ENCODE measurements at regions not wholly inside any gene's neighbourhood (a gene's known extent, or its start where the extent isn't known, plus 50 kb on each side); places are given as distances from the start of the nearest gene placed in this dataset.

DNA sequence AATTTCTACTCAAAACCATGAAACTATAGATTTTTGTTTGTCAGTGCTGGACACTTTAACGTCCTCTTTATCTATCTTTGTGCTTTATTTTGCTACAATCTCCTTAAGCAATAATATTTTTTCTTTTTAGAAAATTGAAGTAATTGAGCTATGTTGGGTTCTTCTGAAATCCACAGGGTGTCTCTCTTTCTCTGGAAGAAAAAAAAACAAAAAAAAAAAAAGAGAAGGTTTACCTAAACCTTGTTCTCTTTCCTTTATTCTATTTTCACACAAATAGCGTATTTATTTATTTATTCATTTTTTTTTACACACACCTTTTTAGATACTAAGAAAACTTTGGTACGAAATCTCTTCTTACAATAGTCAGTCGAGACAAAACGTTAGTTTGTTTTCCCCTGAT, 601.0 kb downstream of the EDEM1 start:
- Histone ChIP-seq H3K9me3 (replicated peaks in 1 of 2; ENCODE audit: control insufficient read depth in 1 of 2, insufficient read depth in 1 of 2, low read length in 2 of 2) (no peaks in the 10 kb centered on the region), H2AFZ (ENCODE audit: insufficient read depth, low read depth, low read length, poor library complexity, severe bottlenecking) (no peak overlapping the region), H3K79me2 (ENCODE audit: insufficient read depth, low read length) (no peaks in the 10 kb centered on the region), H3K4me2 (replicated peaks; ENCODE audit: extremely low read depth, low read length, poor library complexity, severe bottlenecking) (no peak overlapping the region), H3K4me1 (ENCODE audit: control insufficient read depth in 1 of 2, insufficient read depth in 2 of 2, low read length in 2 of 2) (no peaks in the 10 kb centered on the region), H3K4me3 (replicated peaks in 1 of 3; ENCODE audit: low read depth in 2 of 3, low read length in 3 of 3) (no peak overlapping the region), H3K36me3 (replicated peaks in 1 of 2; ENCODE audit: control insufficient read depth in 1 of 2, insufficient read depth in 2 of 2, low read length in 2 of 2) (no peaks in the 10 kb centered on the region), H3K9ac (ENCODE audit: insufficient read depth, low read length, poor library complexity, severe bottlenecking) (no peak overlapping the region), H4K20me1 (ENCODE audit: insufficient read depth, low read length) (no peaks in the 10 kb centered on the region), H3K27me3 (ENCODE audit: control insufficient read depth in 2 of 2, insufficient read depth in 2 of 2, low read length in 2 of 2) (no peaks in the 10 kb centered on the region), H3K27ac (ENCODE audit: low read depth in 1 of 2, low read length in 2 of 2) (no peak overlapping the region)
- TF ChIP-seq, protein P1, sequence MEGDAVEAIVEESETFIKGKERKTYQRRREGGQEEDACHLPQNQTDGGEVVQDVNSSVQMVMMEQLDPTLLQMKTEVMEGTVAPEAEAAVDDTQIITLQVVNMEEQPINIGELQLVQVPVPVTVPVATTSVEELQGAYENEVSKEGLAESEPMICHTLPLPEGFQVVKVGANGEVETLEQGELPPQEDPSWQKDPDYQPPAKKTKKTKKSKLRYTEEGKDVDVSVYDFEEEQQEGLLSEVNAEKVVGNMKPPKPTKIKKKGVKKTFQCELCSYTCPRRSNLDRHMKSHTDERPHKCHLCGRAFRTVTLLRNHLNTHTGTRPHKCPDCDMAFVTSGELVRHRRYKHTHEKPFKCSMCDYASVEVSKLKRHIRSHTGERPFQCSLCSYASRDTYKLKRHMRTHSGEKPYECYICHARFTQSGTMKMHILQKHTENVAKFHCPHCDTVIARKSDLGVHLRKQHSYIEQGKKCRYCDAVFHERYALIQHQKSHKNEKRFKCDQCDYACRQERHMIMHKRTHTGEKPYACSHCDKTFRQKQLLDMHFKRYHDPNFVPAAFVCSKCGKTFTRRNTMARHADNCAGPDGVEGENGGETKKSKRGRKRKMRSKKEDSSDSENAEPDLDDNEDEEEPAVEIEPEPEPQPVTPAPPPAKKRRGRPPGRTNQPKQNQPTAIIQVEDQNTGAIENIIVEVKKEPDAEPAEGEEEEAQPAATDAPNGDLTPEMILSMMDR (IDR thresholded peaks at IDR 0.05): no peak
- Mint-ChIP-seq H3K4me3 (no peak overlapping the region), H3K4me1 (peaks cover 6% of the 10 kb centered on the region), H3K9me3 (peaks cover 0 to 2% (median 0%) of the 10 kb centered on the region in 7 donors), H3K27ac (no peak overlapping the region), H3K36me3 (no peaks in the 10 kb centered on the region), H3K27me3 (ENCODE audit: low read depth in 3 of 3) (peaks cover 0 to 2% (median 0%) of the 10 kb centered on the region in 3 donors)
- WGBS (ENCODE audit: insufficient coverage): no CpG with 5 or more reads among the region's 5 CpGs
- intact Hi-C loops (cut with micrococcal nuclease): no loop called here
- DNase-seq: no peak

DNA sequence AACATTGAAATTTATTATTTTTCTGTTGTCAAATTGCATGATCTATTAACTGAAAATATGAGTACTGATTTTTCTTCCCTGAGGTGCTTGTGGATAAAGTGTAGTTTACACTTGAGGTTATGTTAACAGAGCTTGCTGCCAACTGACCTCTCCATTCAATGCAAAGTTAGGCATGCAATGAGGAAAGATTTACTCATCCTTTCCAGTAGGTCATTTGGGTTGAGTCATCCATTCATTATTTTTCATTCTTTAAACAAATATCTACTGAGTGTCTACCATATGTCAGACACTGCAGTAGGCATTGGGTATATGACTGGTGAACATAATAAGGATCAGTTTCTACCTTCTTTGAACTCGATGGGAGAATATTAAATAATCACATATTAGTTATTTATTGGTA, 604.1 kb downstream of the EDEM1 start:
- TF ChIP-seq, protein P1 (IDR thresholded peaks at IDR 0.05): no peak
- Histone ChIP-seq H3K27me3 (ENCODE audit: control insufficient read depth in 2 of 2, insufficient read depth in 2 of 2, low read length in 2 of 2) (no peaks in the 10 kb centered on the region), H3K79me2 (ENCODE audit: insufficient read depth, low read length) (no peaks in the 10 kb centered on the region), H3K4me1 (ENCODE audit: control insufficient read depth in 1 of 2, insufficient read depth in 2 of 2, low read length in 2 of 2) (no peaks in the 10 kb centered on the region), H3K4me3 (replicated peaks in 1 of 3; ENCODE audit: low read depth in 2 of 3, low read length in 3 of 3) (no peak overlapping the region), H3K4me2 (replicated peaks; ENCODE audit: extremely low read depth, low read length, poor library complexity, severe bottlenecking) (no peak overlapping the region), H3K27ac (ENCODE audit: low read depth in 1 of 2, low read length in 2 of 2) (no peak overlapping the region), H3K36me3 (replicated peaks in 1 of 2; ENCODE audit: control insufficient read depth in 1 of 2, insufficient read depth in 2 of 2, low read length in 2 of 2) (no peaks in the 10 kb centered on the region), H4K20me1 (ENCODE audit: insufficient read depth, low read length) (no peaks in the 10 kb centered on the region), H3K9ac (ENCODE audit: insufficient read depth, low read length, poor library complexity, severe bottlenecking) (no peak overlapping the region), H3K9me3 (replicated peaks in 1 of 2; ENCODE audit: control insufficient read depth in 1 of 2, insufficient read depth in 1 of 2, low read length in 2 of 2) (no peaks in the 10 kb centered on the region), H2AFZ (ENCODE audit: insufficient read depth, low read depth, low read length, poor library complexity, severe bottlenecking) (no peak overlapping the region)
- Mint-ChIP-seq H3K36me3 (no peaks in the 10 kb centered on the region), H3K27ac (no peak overlapping the region), H3K9me3 (peaks cover 0 to 7% (median 2%) of the 10 kb centered on the region in 7 donors), H3K4me3 (no peak overlapping the region), H3K27me3 (ENCODE audit: low read depth in 3 of 3) (peaks cover 0 to 2% (median 0%) of the 10 kb centered on the region in 3 donors), H3K4me1 (peaks cover 6% of the 10 kb centered on the region)
- no CpG with 5 or more reads among the region's 1 CpG for WGBS (ENCODE audit: insufficient coverage)
- no peak for DNase-seq
- intact Hi-C loops (cut with micrococcal nuclease): no loop called here
